Adrenal gland (tissue), 9 donors: ENCODE measurements at regions not wholly inside any gene's neighbourhood (a gene's known extent, or its start where the extent isn't known, plus 50 kb on each side); places are given as distances from the start of the nearest gene placed in this dataset.

ENCODE experiments used
- DNase-seq, 7 donors: peaks; one replicate each; pipeline ENCODE4 v3.0.0-alpha.2; 2019 to 2020
- H3K27ac ChIP-seq, 5 donors: fragments of 200-600 bp; sonication (generic) in 4 of 5; 1 replicate in 3 of 5; 2 replicates in 2 of 5; pipeline versions ENCODE4 v1.5.1 to v1.8.0; 2016 to 2020; ENCODE audit warnings: mild to moderate bottlenecking in 1 of 5
- H3K27me3 ChIP-seq: fragments of 200-600 bp; 2 replicates; pipeline ENCODE4 v1.8.0; 2021
- H3K36me3 ChIP-seq, 2 donors: fragments of 200-600 bp; replicated peaks in 1 of 2; 1 replicate in 1 of 2; 2 replicates in 1 of 2; pipeline versions ENCODE4 v1.5.1 to v1.8.0; 2018 to 2022
- H3K4me1 ChIP-seq, 2 donors: fragments of 200-600 bp; replicated peaks in 1 of 2; 1 replicate in 1 of 2; 2 replicates in 1 of 2; pipeline versions ENCODE4 v1.5.1 to v1.8.0; 2018 to 2021
- H3K4me3 ChIP-seq, 4 donors: fragments of 200-600 bp; sonication (generic) in 3 of 4; one replicate each; pipeline ENCODE4 v1.5.1; 2016 to 2018
- H3K9me3 ChIP-seq, 3 donors: fragments of 200-600 bp; sonication (generic) in 1 of 3; replicated peaks in 1 of 3; 1 replicate in 2 of 3; 2 replicates in 1 of 3; pipeline versions ENCODE4 v1.5.1 to v1.8.0; 2016 to 2021
- CTCF ChIP-seq, 6 experiments: fragments of 450-650 bp in 4 of 6; fragments of 200-600 bp in 2 of 6; sonication (generic) in 1 of 6; IDR thresholded peaks; 1 replicate in 5 of 6; 2 replicates in 1 of 6; pipeline versions ENCODE4 v1.5.1 to v1.8.0; 2016 to 2021; ENCODE audit warnings: antibody characterized with exemption in 6 of 6, mild to moderate bottlenecking in 2 of 6, moderate library complexity in 1 of 6
- POLR2A ChIP-seq, 2 donors: fragments of 450-650 bp; IDR thresholded peaks; one replicate each; pipeline ENCODE4 v1.6.1; 2017; ENCODE audit warnings: antibody characterized with exemption in 2 of 2, mild to moderate bottlenecking in 2 of 2, moderate library complexity in 1 of 2
- WGBS, 4 donors: extraction: QIAGEN DNeasy Blood & Tissue Kit in 2 of 4; methylation state at CpG; one replicate each; pipeline versions ENCODE4 v1.1.5 to v1.1.7; 2013 to 2017; 5-methylcytosine and 5-hydroxymethylcytosine counted together
- intact Hi-C, 2 donors: fragments of 100-400 bp; cut with DNase I; formaldehyde crosslinking; loops; one replicate each; pipeline versions ENCODE4 v1.14.1 to v1.15.0; 2022 to 2023
- donor health status: healthy with polysubstance abuse.
- donor health status: Bipolar disorder and iron deficiency.
- donor health status: DM: yes; HTN: yes; CAD: no.
- donor health status: DM: no; HTN: no; CAD: no.
- donor health status: DM: no; HTN: no; CAD: no.

- WGBS, 4 donors = 66 to 87% (median 81%) methylated on average over 3 of the region's 3 CpGs
- Histone ChIP-seq H3K4me1 (no peaks in the 10 kb centered on the region), H3K4me3 (no peak overlapping the region), H3K27ac (no peak overlapping the region), H3K9me3 (no peaks in the 10 kb centered on the region), H3K27me3 (peaks cover 6% of the 10 kb centered on the region), H3K36me3 (no peaks in the 10 kb centered on the region)
- no peak for TF ChIP-seq CTCF (IDR thresholded peaks at IDR 0.05)
- TF ChIP-seq POLR2A (IDR thresholded peaks at IDR 0.05) = no peak
- no peak for DNase-seq
- intact Hi-C loops = no loop called here
These were observed 104.6 kb upstream of the CACNA2D1 start for GRCh38 chr7:82548141-82548688.

- Histone ChIP-seq H3K4me1 (no peaks in the 10 kb centered on the region), H3K36me3 (no peaks in the 10 kb centered on the region), H3K9me3 (no peaks in the 10 kb centered on the region), H3K27me3 (peaks cover 6% of the 10 kb centered on the region), H3K4me3 (no peak overlapping the region), H3K27ac (no peak overlapping the region)
- TF ChIP-seq CTCF (IDR thresholded peaks at IDR 0.05) = no peak
- TF ChIP-seq POLR2A (IDR thresholded peaks at IDR 0.05) = no peak
- intact Hi-C loops = no loop called here
- DNase-seq = peak in 1 of 7 donors; percentile 16
- WGBS, 4 donors = 5 to 13% (median 8%) methylated on average over 2 of the region's 2 CpGs
These were observed 99.1 kb upstream of the CACNA2D1 start for GRCh38 chr7:82542665-82543064.

- intact Hi-C loops = no loop called here
- no peak for DNase-seq
- Histone ChIP-seq H3K36me3 (no peaks in the 10 kb centered on the region), H3K27ac (no peak overlapping the region), H3K27me3 (peaks cover 2% of the 10 kb centered on the region), H3K9me3 (no peaks in the 10 kb centered on the region), H3K4me3 (no peak overlapping the region), H3K4me1 (no peaks in the 10 kb centered on the region)
- TF ChIP-seq POLR2A (IDR thresholded peaks at IDR 0.05) = no peak
- TF ChIP-seq CTCF (IDR thresholded peaks at IDR 0.05) = no peak
- WGBS, 4 donors = 78 to 88% (median 83%) methylated on average over 6 of the region's 6 CpGs
These were observed 96.4 kb upstream of the CACNA2D1 start for GRCh38 chr7:82539969-82540368.

- Histone ChIP-seq H3K9me3 (no peaks in the 10 kb centered on the region), H3K27me3 (no peaks in the 10 kb centered on the region), H3K36me3 (no peaks in the 10 kb centered on the region), H3K4me1 (no peaks in the 10 kb centered on the region), H3K27ac (no peak overlapping the region), H3K4me3 (no peak overlapping the region)
- TF ChIP-seq POLR2A (IDR thresholded peaks at IDR 0.05) (no peak), CTCF (IDR thresholded peaks at IDR 0.05) (no peak)
- intact Hi-C loops = no loop called here
- peak; percentile 20 to 60 (median 51) for DNase-seq
- WGBS, 4 donors = 17 to 33% (median 23%) methylated on average over 1 of the region's 1 CpG
These were observed 91.1 kb upstream of the CACNA2D1 start for GRCh38 chr7:82534684-82535083.
